Stimulated activated CD4-positive, alpha-beta T cell treated with anti-CD3 and anti-CD28 coated beads, Interleukin-12 subunit alpha, Interleukin-12 subunit beta, amount 100 ng/mL, for 48 hours (primary cell): ENCODE measurements at regions not wholly inside any gene's neighbourhood (a gene's known extent, or its start where the extent isn't known, plus 50 kb on each side); places are given as distances from the start of the nearest gene placed in this dataset.

Experiments
- DNase-seq, 3 donors: peaks; one replicate each; pipeline ENCODE4 v3.0.0-alpha.2; 2020; ENCODE audit warnings: low read depth in 2 of 3, low spot score in 1 of 3

- no peak for DNase-seq
Observed at GRCh38 chr5:166369346-166369745, 1922.1 kb upstream of the WWC1 start.

- DNase-seq: no peak
Observed at GRCh38 chr5:166369807-166370206, 1921.6 kb upstream of the WWC1 start.

- no peak for DNase-seq
Observed at GRCh38 chr5:166370928-166371690, 1920.3 kb upstream of the WWC1 start.

GRCh38 chr5:166373817-166374216 is 1917.6 kb upstream of the WWC1 start:
- no peak for DNase-seq

- DNase-seq: no peak
Observed at GRCh38 chr5:166377756-166378155, 1913.7 kb upstream of the WWC1 start.

- no peak for DNase-seq
Observed at GRCh38 chr5:166379517-166379916, 1911.9 kb upstream of the WWC1 start.

- no peak for DNase-seq
Observed at GRCh38 chr5:166382031-166382430, 1909.4 kb upstream of the WWC1 start.

- no peak for DNase-seq
Observed at GRCh38 chr5:166398131-166398530, 1893.3 kb upstream of the WWC1 start.

GRCh38 chr5:166399781-166400180 is 1891.7 kb upstream of the WWC1 start:
- no peak for DNase-seq

- DNase-seq: no peak
Observed at GRCh38 chr5:166401391-166401790, 1890.1 kb upstream of the WWC1 start.

GRCh38 chr5:166412191-166412590 is 1879.3 kb upstream of the WWC1 start:
- DNase-seq: no peak

- DNase-seq: no peak
Observed at GRCh38 chr5:166427211-166427610, 1864.2 kb upstream of the WWC1 start.

- DNase-seq: no peak
Observed at GRCh38 chr5:166428264-166428803, 1863.1 kb upstream of the WWC1 start.

GRCh38 chr5:166430491-166431319 is 1860.7 kb upstream of the WWC1 start:
- DNase-seq: no peak

- DNase-seq: no peak
Observed at GRCh38 chr5:166431456-166431855, 1860.0 kb upstream of the WWC1 start.

GRCh38 chr5:166433679-166434078 is 1857.8 kb upstream of the WWC1 start:
- no peak for DNase-seq

GRCh38 chr5:166436872-166437271 is 1854.6 kb upstream of the WWC1 start:
- DNase-seq: no peak

- DNase-seq: no peak
Observed at GRCh38 chr5:166486348-166486747, 1805.1 kb upstream of the WWC1 start.

- DNase-seq: no peak
Observed at GRCh38 chr5:166488560-166488959, 1802.9 kb upstream of the WWC1 start.

- DNase-seq: no peak
Observed at GRCh38 chr5:166493040-166493439, 1798.4 kb upstream of the WWC1 start.

GRCh38 chr5:166493612-166494011 is 1797.8 kb upstream of the WWC1 start:
- no peak for DNase-seq

- no peak for DNase-seq
Observed at GRCh38 chr5:166497496-166498104, 1793.8 kb upstream of the WWC1 start.
